ENCODE measurements at regions not wholly inside any gene's neighbourhood (a gene's known extent, or its start where the extent isn't known, plus 50 kb on each side); places are given as distances from the start of the nearest gene placed in this dataset.

DNA sequence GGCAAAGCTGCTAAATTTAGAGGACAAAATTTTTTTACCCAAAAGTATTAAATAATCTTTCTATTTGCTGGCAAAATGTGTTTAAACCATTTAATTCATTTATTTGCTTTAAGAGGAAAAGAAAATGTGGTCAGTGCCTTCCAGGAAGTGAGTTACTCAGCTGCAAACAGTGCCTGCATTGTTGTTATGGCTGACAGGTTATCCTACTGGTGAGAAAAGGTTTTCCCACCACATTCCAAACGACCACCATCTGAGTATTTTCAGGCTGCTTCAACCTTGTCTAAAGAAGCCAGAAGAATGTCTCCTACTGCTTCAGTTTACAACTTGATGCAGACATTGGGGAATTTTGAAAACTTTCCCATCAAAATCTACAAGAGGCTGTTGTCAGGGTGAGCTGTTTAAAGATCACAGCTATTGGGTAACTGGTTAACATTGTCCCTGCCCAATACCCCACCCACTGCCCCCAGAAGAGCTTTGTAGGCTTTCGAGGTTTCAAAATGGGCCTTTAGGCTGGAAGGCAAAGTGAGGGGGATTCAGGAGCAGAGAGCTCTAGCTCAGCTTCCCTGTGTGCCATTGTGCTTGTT is 461.3 kb upstream of the FANCL start:
- 36% methylated on average over 2 of the region's 2 CpGs; no CpG with 5 or more reads in 1 of the 2 donors for WGBS, 2 donors (ENCODE audit: low coverage in 1 of 2)
- Histone ChIP-seq H3K4me1 (no peaks in the 10 kb centered on the region), H3K36me3 (no peaks in the 10 kb centered on the region), H3K9me3 (no peaks in the 10 kb centered on the region), H3K4me3 (no peak overlapping the region), H3K27me3 (no peaks in the 10 kb centered on the region), H3K27ac (no peak overlapping the region)
- TF ChIP-seq POLR2AphosphoS5 (IDR thresholded peaks at IDR 0.05) = no peak
- TF ChIP-seq EP300 (IDR thresholded peaks at IDR 0.05; ENCODE audit: low read depth) = no peak
- TF ChIP-seq POLR2A (IDR thresholded peaks at IDR 0.05) = no peak
- TF ChIP-seq, protein P1, sequence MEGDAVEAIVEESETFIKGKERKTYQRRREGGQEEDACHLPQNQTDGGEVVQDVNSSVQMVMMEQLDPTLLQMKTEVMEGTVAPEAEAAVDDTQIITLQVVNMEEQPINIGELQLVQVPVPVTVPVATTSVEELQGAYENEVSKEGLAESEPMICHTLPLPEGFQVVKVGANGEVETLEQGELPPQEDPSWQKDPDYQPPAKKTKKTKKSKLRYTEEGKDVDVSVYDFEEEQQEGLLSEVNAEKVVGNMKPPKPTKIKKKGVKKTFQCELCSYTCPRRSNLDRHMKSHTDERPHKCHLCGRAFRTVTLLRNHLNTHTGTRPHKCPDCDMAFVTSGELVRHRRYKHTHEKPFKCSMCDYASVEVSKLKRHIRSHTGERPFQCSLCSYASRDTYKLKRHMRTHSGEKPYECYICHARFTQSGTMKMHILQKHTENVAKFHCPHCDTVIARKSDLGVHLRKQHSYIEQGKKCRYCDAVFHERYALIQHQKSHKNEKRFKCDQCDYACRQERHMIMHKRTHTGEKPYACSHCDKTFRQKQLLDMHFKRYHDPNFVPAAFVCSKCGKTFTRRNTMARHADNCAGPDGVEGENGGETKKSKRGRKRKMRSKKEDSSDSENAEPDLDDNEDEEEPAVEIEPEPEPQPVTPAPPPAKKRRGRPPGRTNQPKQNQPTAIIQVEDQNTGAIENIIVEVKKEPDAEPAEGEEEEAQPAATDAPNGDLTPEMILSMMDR (IDR thresholded peaks at IDR 0.05) = no peak
- DNase-seq = no peak
- intact Hi-C loops (cut with DNase I; ENCODE audit: low total_unique reads) (no loop called here), in situ Hi-C loops (cut with MboI; ENCODE audit: low pct_ligation_motif_present in 1 of 4, low pct_unique_long_range_greater_than_20kb in 1 of 4, low sequenced_read_pairs in 3 of 4) (no loop called here)

GRCh38 chr2:58701688-58702301 is 460.7 kb upstream of the FANCL start:
- H3K9me3 ChIP-seq = no peaks in the 10 kb centered on the region
- no peaks in the 10 kb centered on the region for H3K4me1 ChIP-seq
- no peak overlapping the region for H3K4me3 ChIP-seq
- no peaks in the 10 kb centered on the region for H3K27me3 ChIP-seq
- no peaks in the 10 kb centered on the region for H3K36me3 ChIP-seq
- H3K27ac ChIP-seq = no peak overlapping the region
- DNase-seq = no peak
- intact Hi-C loops (cut with DNase I; ENCODE audit: low total_unique reads) (no loop called here), in situ Hi-C loops (cut with MboI; ENCODE audit: low pct_ligation_motif_present in 1 of 4, low pct_unique_long_range_greater_than_20kb in 1 of 4, low sequenced_read_pairs in 3 of 4) (no loop called here)
- 66 to 88% methylated on average over 3 of the region's 3 CpGs for WGBS, 2 donors (ENCODE audit: low coverage in 1 of 2)
- TF ChIP-seq POLR2A (IDR thresholded peaks at IDR 0.05) (no peak), POLR2AphosphoS5 (IDR thresholded peaks at IDR 0.05) (no peak), EP300 (IDR thresholded peaks at IDR 0.05; ENCODE audit: low read depth) (no peak)
- TF ChIP-seq, protein P1 (IDR thresholded peaks at IDR 0.05) = no peak

GRCh38 chr2:58700591-58700990 is 459.5 kb upstream of the FANCL start:
- no peaks in the 10 kb centered on the region for H3K9me3 ChIP-seq

GRCh38 chr2:58699411-58699810 is 458.3 kb upstream of the FANCL start:
- H3K4me1 ChIP-seq = no peaks in the 10 kb centered on the region
- H3K27me3 ChIP-seq = no peaks in the 10 kb centered on the region
- TF ChIP-seq, protein P1 (IDR thresholded peaks at IDR 0.05) = no peak
- TF ChIP-seq POLR2A (IDR thresholded peaks at IDR 0.05) = no peak
- no peak for TF ChIP-seq EP300 (IDR thresholded peaks at IDR 0.05; ENCODE audit: low read depth)
- no peak for TF ChIP-seq POLR2AphosphoS5 (IDR thresholded peaks at IDR 0.05)
- intact Hi-C loops (cut with DNase I; ENCODE audit: low total_unique reads) = no loop called here
- H3K36me3 ChIP-seq = no peaks in the 10 kb centered on the region
- H3K4me3 ChIP-seq = no peak overlapping the region
- no peaks in the 10 kb centered on the region for H3K9me3 ChIP-seq
- in situ Hi-C loops (cut with MboI; ENCODE audit: low pct_ligation_motif_present in 1 of 4, low pct_unique_long_range_greater_than_20kb in 1 of 4, low sequenced_read_pairs in 3 of 4) = no loop called here
- no peak overlapping the region for H3K27ac ChIP-seq
- DNase-seq = no peak
- WGBS, 2 donors (ENCODE audit: low coverage in 1 of 2) = 50 to 61% methylated on average over 3 of the region's 3 CpGs

More at GRCh38 chr2:58700591-58700990, 459.5 kb upstream of the FANCL start:
- no peak overlapping the region for H3K4me3 ChIP-seq
- TF ChIP-seq POLR2AphosphoS5 (IDR thresholded peaks at IDR 0.05) (no peak), POLR2A (IDR thresholded peaks at IDR 0.05) (no peak), EP300 (IDR thresholded peaks at IDR 0.05; ENCODE audit: low read depth) (no peak)
- TF ChIP-seq, protein P1 (IDR thresholded peaks at IDR 0.05) = no peak
- 67 to 71% methylated on average over 1 of the region's 1 CpG for WGBS, 2 donors (ENCODE audit: low coverage in 1 of 2)
- no peak overlapping the region for H3K27ac ChIP-seq
- no peaks in the 10 kb centered on the region for H3K27me3 ChIP-seq
- intact Hi-C loops (cut with DNase I; ENCODE audit: low total_unique reads) (no loop called here), in situ Hi-C loops (cut with MboI; ENCODE audit: low pct_ligation_motif_present in 1 of 4, low pct_unique_long_range_greater_than_20kb in 1 of 4, low sequenced_read_pairs in 3 of 4) (no loop called here)
- H3K4me1 ChIP-seq = no peaks in the 10 kb centered on the region
- H3K36me3 ChIP-seq = no peaks in the 10 kb centered on the region
- DNase-seq = no peak

Data from transverse colon (tissue), 4 donors.